SHP77 (cell line): ENCODE measurements at regions not wholly inside any gene's neighbourhood (a gene's known extent, or its start where the extent isn't known, plus 50 kb on each side); places are given as distances from the start of the nearest gene placed in this dataset.
"Not testable (repeated sequence)": the region's sequence is repeated elsewhere in the genome, so short reads cannot be mapped to it uniquely, and the experiment has no call there.

Experiments used
- DNase-seq, 2 experiments: peaks; one replicate each; lab custom pipeline; 2025; lab: John Stamatoyannopoulos, UW

DNA sequence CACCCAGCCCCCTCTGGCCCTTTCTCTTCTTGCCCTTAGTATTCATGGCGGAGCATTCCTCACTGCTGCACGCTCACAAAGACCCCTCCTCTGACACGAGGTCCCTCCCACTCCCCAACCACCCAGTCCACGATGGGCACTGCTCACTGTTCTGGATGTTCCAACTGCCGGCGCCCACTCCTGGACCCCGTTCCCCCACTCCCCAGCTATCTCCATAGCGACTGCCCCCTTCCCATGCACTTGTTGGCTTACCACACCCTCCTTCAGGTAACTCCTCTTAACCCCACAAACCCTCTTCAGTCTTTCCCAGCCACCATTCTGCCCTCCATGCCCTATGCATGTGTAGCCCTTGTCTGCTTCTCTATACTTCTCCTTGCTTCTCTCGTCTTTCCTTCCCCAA, 961.5 kb upstream of the DEFB115 start:
- not testable (repeated sequence) for DNase-seq

DNA sequence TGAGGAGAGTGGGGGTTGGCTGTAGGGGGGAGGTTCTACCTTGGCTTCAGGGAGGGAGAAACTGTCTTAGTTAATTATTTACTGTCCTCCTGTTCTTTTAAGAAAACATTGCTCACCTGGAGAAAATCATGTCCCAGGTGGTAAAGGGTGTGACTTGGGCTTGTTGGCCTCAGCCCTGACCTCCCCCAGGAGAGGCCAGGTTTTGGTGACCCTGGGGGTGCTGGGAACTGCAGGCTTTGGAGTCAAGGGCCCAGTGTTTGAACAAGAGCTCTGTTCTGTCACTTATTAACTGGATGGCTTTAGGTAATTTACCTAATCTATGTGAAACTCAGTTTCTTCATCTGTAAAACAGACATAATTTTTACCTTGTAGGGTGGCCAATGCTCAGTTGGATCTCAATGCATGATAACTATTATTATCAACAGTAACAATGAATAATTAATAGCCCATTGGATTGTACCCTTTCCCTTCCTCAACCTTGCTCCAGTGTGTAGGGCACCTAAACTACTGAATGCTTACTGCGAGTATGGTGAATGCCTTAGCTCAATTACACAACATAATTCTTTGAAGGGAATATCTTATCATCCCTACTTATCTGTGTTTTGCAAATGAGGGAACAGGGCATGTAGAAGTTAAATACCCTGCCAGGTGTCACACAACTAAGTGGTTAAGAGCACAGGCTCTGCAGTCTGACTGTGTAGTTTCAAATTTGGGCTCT, 959.4 kb upstream of the DEFB115 start:
- DNase-seq = not testable (repeated sequence)

DNA sequence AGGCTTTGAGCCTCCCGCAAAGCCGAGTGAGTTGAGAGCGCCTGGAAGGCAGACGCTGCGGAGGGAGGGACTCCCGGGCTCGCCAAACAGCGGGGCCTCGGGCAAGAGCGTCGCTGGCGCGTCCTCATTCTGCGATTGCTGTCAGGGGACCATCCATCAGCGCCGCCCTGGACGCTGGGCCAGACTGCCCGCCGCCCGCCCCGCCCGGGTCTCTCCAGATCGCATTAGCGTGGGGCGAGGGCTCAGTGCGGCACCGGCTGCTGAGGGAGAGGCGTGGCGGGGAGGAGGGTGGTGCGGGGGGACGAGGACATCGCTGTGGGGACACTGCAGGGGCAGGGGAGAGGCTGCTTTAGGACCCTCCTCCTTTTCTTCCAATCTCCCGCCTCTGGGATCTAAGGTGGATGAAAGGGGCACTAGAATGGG, 957.2 kb upstream of the DEFB115 start:
- not testable (repeated sequence) for DNase-seq

- not testable (repeated sequence) for DNase-seq
These were observed 954.7 kb upstream of the DEFB115 start for GRCh38 chr20:30302786-30303185.

DNA sequence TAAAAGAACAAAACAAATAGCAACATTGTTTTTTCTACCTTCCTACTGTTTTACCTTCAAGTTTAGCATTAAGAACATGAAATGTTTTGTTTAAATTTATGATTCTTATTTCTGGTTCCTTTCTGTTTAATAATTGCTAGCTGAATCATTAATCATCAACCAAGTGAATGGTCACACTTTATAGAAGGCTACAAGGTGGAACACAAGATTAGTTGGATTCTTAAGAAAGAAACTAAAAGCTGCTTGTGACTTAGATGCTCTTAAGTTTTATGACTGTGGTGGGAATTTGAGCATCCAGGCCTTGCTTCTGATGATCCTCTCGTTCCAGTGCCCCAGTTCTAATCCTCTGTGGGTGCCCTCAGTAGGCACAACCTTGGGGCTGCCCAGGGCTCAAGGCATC, 947.5 kb upstream of the DEFB115 start:
- DNase-seq = not testable (repeated sequence)

DNA sequence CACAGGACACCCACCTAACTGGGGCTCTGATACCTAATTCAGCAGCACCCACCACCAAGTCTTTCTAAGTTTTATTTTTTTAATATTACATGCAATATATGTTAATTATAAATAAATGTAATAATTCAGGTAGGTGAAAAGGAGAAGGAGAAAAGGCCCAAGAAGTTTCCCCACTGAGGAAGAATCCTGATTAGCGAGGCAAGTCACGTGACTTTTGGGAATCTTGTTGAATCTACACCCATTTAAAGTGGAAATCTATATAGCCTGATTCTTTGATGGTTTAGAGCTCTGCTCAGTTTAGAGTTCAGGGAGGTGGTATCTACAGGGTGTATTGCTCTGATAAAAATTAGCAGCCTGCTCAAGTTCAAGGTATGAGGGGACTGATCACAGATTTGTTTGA, 947.1 kb upstream of the DEFB115 start:
- DNase-seq = not testable (repeated sequence)

GRCh38 chr20:30312220-30312619, 945.2 kb upstream of the DEFB115 start:
- not testable (repeated sequence) for DNase-seq

DNA sequence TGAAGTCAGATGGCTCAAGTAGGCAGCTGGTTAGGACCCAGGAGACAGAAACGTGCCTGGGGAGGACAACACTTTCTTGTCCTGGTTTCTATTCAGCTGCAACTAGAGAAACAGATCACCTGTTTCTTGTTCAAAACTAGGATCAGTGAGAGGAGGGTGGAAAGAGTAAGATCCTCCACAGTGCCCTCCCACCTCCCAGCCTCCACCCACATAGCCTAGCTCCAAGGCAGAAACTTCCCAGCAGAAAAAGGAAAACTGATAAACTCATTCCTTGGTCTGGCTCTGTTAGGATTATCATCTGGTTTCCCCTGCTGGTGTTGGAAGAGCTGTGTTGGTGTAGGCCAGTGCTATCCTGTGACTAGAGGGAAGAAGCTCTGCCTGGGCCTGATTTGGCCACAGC, 943.8 kb upstream of the DEFB115 start:
- DNase-seq = not testable (repeated sequence)

GRCh38 chr20:30316063-30316462, 941.4 kb upstream of the DEFB115 start:
- DNase-seq = not testable (repeated sequence)

GRCh38 chr20:30316532-30317299, 940.7 kb upstream of the DEFB115 start:
- DNase-seq = not testable (repeated sequence)

- DNase-seq = not testable (repeated sequence)
These were observed 923.7 kb upstream of the DEFB115 start for GRCh38 chr20:30333744-30334143.

- DNase-seq = not testable (repeated sequence)
These were observed 919.9 kb upstream of the DEFB115 start for GRCh38 chr20:30337556-30337955.

DNA sequence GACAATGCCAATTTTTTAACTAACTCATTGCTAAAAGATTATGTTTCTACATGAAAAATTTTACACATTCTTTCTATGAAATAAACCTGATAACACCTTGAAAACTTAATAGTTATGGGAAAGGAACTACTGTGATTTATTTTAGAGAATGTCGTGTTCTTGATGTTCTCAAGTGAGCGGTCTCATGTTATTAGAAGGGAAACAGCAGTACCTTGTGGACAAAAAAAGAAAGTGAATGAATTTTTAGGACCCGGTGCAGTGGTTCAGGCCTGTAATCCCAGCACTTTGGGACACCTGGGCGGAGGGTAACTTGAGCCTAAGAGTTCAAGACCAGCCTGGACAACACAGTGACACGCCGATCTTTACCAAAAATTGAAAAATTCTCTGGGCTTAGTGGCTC, 908.5 kb upstream of the DEFB115 start:
- not testable (repeated sequence) for DNase-seq

- DNase-seq = not testable (repeated sequence)
These were observed 900.5 kb upstream of the DEFB115 start for GRCh38 chr20:30356854-30357467.

- DNase-seq = not testable (repeated sequence)
These were observed 895.7 kb upstream of the DEFB115 start for GRCh38 chr20:30361756-30362155.

DNA sequence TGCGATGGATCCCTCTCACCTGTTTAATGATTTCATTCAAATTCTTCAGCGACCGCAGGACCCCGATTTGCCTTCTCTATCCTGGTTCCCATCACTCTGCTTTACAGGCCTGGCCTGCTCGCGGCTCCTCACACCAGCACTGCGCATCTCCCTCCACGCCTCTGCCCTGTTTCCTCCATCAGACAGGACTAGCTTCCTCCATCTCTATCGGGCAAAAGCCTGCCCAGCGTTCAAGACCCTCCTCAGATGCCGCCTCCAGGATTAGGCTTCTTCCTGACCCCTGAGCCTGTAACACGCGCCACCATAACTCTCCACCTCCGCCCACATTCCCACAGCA, 881.1 kb upstream of the DEFB115 start:
- DNase-seq = not testable (repeated sequence)

- DNase-seq = peak; percentile 83 to 90
These were observed 880.5 kb upstream of the DEFB115 start for GRCh38 chr20:30376767-30377658.

DNA sequence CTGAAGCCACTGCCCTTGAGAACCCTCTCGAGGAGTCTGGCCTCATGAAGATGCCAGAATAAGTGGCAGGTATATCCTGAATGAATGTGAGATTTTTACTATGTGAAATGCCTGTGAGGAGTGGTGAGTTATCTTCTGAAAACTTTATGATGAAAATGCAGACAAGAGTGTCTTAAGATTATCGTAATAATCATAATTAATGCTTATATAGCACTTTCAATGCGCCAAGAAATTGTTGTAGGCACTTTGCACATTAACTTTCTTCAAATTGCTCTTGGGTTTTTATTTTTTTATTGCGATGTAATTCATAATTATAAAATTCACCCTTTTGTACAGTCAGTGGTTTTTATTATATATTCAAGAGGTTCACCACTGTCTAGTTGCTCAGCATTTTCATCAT, 879.1 kb upstream of the DEFB115 start:
- not testable (repeated sequence) for DNase-seq

GRCh38 chr20:30378721-30379120, 878.7 kb upstream of the DEFB115 start:
- DNase-seq = not testable (repeated sequence)

DNA sequence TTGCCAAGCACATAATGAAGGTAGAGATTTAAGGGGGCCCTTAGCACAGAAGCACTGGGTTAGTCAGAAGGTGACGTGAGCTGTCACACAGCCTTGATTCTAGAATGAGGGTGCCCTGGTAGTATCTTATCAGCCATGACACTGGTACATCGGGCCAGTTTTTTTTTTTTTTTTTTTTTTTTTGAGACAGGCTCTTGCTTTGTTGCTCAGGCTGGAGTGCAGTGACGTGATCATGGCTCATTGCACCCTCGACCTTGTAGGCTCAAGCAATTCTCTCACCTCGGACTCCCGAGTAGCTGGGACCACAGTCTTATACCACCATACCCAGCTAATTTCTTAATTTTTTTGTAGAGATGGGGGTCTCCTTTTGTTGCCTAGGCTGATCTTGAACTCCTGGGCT, 872.6 kb upstream of the DEFB115 start:
- DNase-seq = not testable (repeated sequence)

DNA sequence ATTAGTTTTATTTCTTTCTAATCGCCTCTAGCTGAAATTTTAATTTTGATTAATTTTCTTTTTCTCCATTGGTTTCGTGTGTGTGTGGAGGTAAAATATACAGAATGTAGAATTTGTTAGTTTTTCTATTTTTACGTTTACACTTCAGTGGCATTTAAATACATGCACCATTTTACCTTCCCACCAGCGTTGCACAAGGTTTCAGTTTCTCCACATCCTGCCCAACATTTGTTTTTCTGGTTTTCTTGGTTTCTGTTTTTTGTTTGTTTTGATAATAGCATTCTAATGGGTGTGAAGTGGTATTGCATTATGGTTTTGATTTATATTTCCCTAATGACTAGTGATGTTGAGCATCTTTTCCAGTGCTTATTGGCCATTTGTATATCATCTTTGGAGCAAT, 871.4 kb upstream of the DEFB115 start:
- DNase-seq = not testable (repeated sequence)

DNA sequence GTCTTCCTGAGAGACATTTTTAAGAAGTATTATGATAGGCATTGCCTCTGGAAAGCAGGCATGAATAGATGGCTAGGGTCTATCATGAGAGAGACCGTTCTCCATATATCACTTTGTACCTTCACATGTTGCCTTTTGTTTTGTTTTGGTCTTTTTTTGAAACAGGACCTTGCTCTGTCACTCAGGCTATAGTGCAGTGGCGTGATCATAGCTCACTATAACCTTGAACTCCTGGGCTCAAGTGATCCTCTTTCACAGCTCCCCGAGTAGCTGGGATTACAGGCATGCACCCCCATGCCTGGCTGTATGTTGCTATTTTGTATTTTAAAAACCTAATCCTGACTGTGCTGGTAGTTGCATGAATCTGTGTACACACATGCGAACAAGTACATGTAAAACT, 869.6 kb upstream of the DEFB115 start:
- not testable (repeated sequence) for DNase-seq
